GM12891 (cell line): ENCODE measurements at regions not wholly inside any gene's neighbourhood (a gene's known extent, or its start where the extent isn't known, plus 50 kb on each side); places are given as distances from the start of the nearest gene placed in this dataset.

ENCODE experiments used
- DNase-seq: peaks from one replicate; pipeline ENCODE4 v3.0.0; 2011; ENCODE audit warnings: low spot score; ENCODE audit not compliant: insufficient read length
- FAIRE-seq: peaks from 2 replicates; lab custom pipeline; 2011; peaks lifted over from hg19 to GRCh38; lab: Jason Lieb, UNC
- PAX5 ChIP-seq: IDR thresholded peaks from 2 replicates; pipeline ENCODE4 v1.6.1; 2011; ENCODE audit warnings: low read length, moderate library complexity, mild to moderate bottlenecking; ENCODE audit not compliant: insufficient read depth, severe bottlenecking
- POLR2A ChIP-seq: IDR thresholded peaks from 2 replicates; pipeline ENCODE4 v1.6.1; 2011; ENCODE audit warnings: low read depth, low read length, control low read depth
- POLR2AphosphoS5 ChIP-seq: IDR thresholded peaks from 2 replicates; pipeline ENCODE4 v1.6.1; 2011; ENCODE audit warnings: low read depth, low read length, control low read depth
- POU2F2 ChIP-seq: IDR thresholded peaks from 2 replicates; pipeline ENCODE4 v1.6.1; 2011; ENCODE audit warnings: low read depth, mild to moderate bottlenecking, control low read depth, low read length, moderate library complexity
- SPI1 ChIP-seq: IDR thresholded peaks from 2 replicates; pipeline ENCODE4 v1.6.1; 2011; ENCODE audit warnings: low read depth, low read length, control low read depth
- TAF1 ChIP-seq: IDR thresholded peaks from 2 replicates; pipeline ENCODE4 v1.6.1; 2011; ENCODE audit warnings: low read depth, low read length, control low read depth

DNA sequence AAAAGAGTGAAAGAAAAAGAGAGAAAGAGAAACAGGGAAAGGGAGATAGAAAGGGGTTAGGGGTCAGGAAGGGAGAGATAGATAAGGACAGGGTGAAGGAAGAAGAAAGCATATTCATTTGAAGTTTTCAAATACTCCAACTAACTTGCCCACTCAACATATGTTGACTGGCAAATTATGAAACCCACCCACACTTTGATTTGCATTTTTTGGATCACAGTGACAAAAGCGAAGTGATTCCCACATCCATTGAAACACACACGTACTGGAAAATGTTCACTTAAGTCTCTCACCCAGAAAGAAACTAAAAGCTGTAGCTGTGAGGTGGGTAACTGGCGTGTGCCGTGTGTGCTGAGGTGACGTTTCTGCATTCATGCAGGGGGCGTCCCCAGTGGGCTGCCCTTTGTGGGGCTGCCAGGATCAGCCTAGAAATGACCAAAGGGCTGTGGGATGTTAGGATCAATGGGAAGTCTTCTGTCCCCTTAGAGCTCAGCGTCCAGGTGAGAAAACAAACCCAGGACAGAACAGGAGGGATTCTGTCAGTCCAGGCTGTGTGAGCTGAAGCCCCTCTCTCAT is 134.9 kb upstream of the ADARB2 start:
- no peak for TF ChIP-seq SPI1
- no peak for TF ChIP-seq POLR2A
- TF ChIP-seq POLR2AphosphoS5 = no peak
- TF ChIP-seq POU2F2 = no peak
- TF ChIP-seq PAX5 = no peak
- DNase-seq = no peak
- no peak for FAIRE-seq

GRCh38 chr10:1870491-1870890 is 133.2 kb upstream of the ADARB2 start:
- no peak for FAIRE-seq
- DNase-seq = no peak
- no peak for TF ChIP-seq POLR2A
- no peak for TF ChIP-seq SPI1
- TF ChIP-seq POU2F2 = no peak
- no peak for TF ChIP-seq TAF1
- no peak for TF ChIP-seq POLR2AphosphoS5
- no peak for TF ChIP-seq PAX5

DNA sequence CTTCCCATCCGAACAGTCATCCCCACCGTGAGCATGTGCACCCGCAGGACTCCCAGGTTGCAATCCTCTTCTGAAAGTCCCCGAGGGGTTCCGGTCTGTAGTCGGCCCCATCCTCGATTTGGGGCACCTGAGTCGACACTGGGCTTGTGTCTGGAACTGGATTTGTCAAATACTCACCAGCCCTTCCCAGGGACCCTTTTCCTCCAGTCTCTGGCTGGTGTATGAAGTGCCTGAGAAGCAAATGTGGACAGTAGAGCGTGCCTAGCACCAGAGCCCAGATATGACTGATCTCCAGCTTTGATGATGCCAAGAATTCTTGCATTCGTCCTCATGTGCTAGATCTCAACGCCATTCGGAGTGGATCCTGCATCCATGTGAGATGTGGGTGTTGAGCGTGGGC is 132.5 kb upstream of the ADARB2 start:
- FAIRE-seq (no peak), DNase-seq (no peak)
- TF ChIP-seq TAF1 = no peak

DNA sequence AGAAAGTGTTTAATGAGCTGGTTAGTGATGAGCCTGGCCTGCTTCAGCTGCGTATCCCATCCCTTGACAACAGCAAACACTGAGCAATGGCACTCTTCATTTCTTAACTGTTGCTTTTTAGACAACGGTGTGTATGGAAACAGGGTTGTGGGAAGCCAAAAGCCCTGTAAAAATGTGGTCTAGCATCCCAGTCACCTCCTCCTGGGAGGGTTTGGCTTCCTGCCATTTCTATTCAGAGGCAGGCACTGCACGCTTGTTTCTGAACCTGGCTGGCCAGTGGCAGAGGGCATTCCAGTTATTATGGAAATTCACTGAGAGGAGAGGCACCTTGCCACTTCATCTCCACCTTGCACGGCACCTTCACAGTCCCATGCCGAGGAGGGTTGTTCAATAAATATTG is 123.0 kb upstream of the ADARB2 start:
- no peak for FAIRE-seq
- TF ChIP-seq PAX5 (no peak), SPI1 (no peak), POU2F2 (no peak), POLR2AphosphoS5 (no peak), TAF1 (no peak), POLR2A (no peak)
- no peak for DNase-seq

GRCh38 chr10:1858547-1858946 is 121.2 kb upstream of the ADARB2 start:
- TF ChIP-seq TAF1 (no peak), SPI1 (no peak), POLR2A (no peak), POLR2AphosphoS5 (no peak), POU2F2 (no peak), PAX5 (no peak)
- DNase-seq (no peak), FAIRE-seq (no peak)

DNA sequence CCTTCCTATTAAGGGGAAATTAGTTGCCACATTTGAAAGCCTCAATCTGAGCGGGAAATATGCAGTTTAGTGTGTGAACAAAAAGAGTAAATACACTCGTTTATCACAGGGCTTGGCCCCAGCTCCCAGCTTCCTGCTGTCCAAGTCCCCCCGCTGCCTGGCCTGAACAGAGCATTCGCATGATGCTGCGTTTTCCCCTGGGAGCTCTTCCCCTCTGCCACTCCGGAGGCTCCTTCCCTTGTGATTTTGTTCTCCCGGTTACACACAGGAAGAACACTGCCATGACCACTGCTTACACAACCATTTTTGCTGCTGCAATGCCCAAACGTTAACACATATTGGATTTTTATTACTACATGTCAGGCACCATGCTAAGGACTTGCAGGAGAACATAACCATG is 120.7 kb upstream of the ADARB2 start:
- DNase-seq = no peak
- TF ChIP-seq PAX5 = no peak
- no peak for TF ChIP-seq TAF1
- no peak for TF ChIP-seq POLR2A
- no peak for TF ChIP-seq SPI1
- TF ChIP-seq POLR2AphosphoS5 = no peak
- TF ChIP-seq POU2F2 = no peak
- FAIRE-seq = no peak

DNA sequence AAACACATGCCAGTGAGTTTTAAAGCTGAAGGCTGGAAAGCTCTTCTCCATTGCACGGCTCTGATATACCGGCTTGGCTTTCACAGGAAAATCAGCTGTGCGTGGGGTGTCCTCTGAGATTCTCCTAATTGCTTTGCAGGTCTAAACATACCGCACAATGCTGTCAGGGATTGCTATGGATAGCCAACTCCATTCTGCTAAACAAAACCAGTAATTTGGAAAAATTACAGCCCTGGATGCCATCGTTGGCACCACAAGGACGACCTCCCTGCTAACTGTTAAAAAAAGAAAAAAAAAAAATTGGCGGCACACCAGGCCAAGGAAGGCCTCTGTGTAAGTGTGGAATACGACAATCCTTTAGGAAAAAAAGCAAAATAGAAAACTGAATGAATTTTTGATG is 118.6 kb upstream of the ADARB2 start:
- DNase-seq (no peak), FAIRE-seq (no peak)
- no peak for TF ChIP-seq PAX5
- TF ChIP-seq POLR2AphosphoS5 = no peak
- TF ChIP-seq SPI1 = no peak
- TF ChIP-seq POLR2A = no peak
- TF ChIP-seq POU2F2 = no peak
- no peak for TF ChIP-seq TAF1

GRCh38 chr10:1854271-1854670 is 116.9 kb upstream of the ADARB2 start:
- TF ChIP-seq POLR2AphosphoS5 = no peak
- TF ChIP-seq SPI1 = no peak
- TF ChIP-seq PAX5 = no peak
- no peak for TF ChIP-seq POU2F2
- DNase-seq (no peak), FAIRE-seq (no peak)

- DNase-seq (no peak), FAIRE-seq (no peak)
- TF ChIP-seq POLR2AphosphoS5 (no peak), POU2F2 (no peak)
These were observed 116.5 kb upstream of the ADARB2 start for GRCh38 chr10:1853801-1854200.

- TF ChIP-seq TAF1 = no peak
- no peak for TF ChIP-seq POLR2A
- TF ChIP-seq SPI1 = no peak
- TF ChIP-seq POLR2AphosphoS5 = no peak
- FAIRE-seq (no peak), DNase-seq (no peak)
These were observed 115.5 kb upstream of the ADARB2 start for GRCh38 chr10:1852841-1853240.

DNA sequence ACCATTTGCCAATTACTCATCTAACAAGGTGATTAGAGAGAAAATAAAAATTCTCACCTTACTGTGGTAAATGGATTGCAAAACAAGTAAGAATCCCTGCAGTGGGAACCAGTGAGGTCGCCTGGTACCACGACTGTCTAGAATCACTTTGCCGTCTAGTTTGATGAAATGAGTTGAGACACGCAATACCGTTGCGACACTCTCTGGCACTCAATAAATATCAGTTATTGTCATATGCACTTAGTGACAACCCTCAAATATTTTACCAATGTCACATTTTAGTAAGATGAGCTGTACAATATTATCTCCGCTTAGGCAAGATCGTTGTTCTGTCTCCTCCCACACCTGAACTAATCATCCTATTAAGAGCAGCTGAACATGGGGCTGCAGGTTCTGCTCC is 114.4 kb upstream of the ADARB2 start:
- DNase-seq (no peak), FAIRE-seq (no peak)
- TF ChIP-seq POLR2AphosphoS5 = no peak
- TF ChIP-seq SPI1 = no peak
- no peak for TF ChIP-seq PAX5
- no peak for TF ChIP-seq TAF1
